HG02840 (cell line): ENCODE measurements at regions not wholly inside any gene's neighbourhood (a gene's known extent, or its start where the extent isn't known, plus 50 kb on each side); places are given as distances from the start of the nearest gene placed in this dataset.
"Not testable (repeated sequence)": the region's sequence is repeated elsewhere in the genome, so short reads cannot be mapped to it uniquely, and the experiment has no call there.

Experiments used
- ATAC-seq: cut with Tn5 transposase; IDR thresholded peaks from one replicate; pipeline ENCODE4 v1.9.1; 2021; ENCODE audit warnings: mild to moderate bottlenecking, moderate library complexity, moderate number of reproducible peaks; ENCODE audit not compliant: unreplicated experiment, low FRiP score

DNA sequence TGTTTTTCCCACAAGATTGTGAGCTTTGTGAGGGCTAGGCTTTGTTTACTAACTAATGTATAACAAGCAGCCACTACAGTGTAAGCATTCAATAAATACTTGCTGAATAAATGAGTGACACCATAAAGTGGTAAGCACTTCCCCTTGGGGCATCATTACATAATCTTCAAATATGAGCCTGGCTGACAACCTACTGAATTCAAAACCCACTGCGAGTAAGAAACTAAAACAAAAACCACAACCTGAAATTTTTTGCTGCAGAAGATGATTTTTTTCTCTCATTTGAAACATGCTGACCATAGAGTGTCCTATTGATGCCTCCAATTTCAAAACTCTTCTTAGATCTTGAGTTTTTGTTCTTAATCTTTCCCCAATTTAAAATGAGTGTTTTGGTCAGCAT is 331.3 kb upstream of the CCNG1 start:
- no peak for ATAC-seq

- ATAC-seq: no peak
Observed at GRCh38 chr5:163108351-163108750, 329.0 kb upstream of the CCNG1 start.

DNA sequence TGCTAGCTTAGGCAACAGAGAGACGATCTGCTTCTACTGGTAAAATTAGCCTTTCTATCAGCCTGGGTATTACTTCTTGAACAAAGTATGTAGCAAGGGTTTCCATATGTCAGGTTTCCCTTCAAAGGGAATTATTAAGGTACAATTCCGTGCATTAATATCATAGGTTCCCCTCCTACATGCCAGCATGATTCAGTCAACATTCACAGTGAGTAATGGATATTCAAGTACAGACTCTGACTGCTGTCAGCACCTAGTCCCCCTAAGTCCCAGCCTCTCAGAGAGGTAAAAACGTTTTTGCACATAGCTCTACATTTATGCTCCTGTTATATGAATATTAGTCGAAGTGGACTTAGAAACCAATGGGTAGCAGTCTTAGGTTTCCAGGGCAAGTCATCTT is 322.4 kb upstream of the CCNG1 start:
- ATAC-seq: no peak

GRCh38 chr5:163116618-163117017 is 320.8 kb upstream of the CCNG1 start:
- ATAC-seq: not testable (repeated sequence)

DNA sequence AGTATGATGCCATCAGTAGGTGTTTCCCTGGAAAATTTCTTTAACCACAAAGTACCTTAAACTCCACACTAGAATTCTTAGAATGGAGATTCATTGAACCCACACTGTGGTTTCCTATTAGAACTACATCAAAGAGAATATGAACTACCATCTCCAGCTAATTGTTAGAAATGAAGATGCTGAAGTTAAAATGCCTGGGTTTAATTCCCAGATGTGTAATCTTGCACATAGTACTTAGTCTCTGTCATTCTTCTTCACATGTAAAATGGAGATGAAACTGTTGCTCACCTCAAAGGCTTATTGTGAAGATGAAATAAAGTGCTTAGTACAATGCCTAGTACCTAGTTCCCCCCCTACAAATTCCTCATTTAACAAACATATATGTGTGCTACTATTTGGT is 303.3 kb upstream of the CCNG1 start:
- ATAC-seq: no peak

- no peak for ATAC-seq
Observed at GRCh38 chr5:163135849-163136248, 301.5 kb upstream of the CCNG1 start.

- ATAC-seq: no peak
Observed at GRCh38 chr5:163161512-163161911, 275.9 kb upstream of the CCNG1 start.

DNA sequence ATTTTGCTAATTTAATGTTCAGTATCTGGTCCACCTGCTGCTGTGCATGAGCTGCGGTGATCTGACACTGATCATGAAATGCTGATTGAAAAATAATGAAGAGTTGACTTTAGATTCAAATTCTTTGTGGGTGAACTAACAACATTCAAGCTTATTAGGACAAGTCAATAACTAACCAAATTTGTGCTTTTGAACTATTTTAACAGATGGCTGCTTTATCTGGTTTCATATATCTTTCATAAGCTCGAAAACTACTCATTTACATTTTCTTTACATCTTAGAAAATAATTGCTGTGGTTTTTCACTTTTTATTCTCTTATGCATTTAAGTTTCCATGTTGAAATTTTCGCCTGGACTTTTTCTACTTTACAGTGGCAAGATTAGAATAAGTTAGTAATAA is 274.8 kb upstream of the CCNG1 start:
- ATAC-seq: no peak

GRCh38 chr5:163163858-163164257 is 273.5 kb upstream of the CCNG1 start:
- ATAC-seq: no peak

DNA sequence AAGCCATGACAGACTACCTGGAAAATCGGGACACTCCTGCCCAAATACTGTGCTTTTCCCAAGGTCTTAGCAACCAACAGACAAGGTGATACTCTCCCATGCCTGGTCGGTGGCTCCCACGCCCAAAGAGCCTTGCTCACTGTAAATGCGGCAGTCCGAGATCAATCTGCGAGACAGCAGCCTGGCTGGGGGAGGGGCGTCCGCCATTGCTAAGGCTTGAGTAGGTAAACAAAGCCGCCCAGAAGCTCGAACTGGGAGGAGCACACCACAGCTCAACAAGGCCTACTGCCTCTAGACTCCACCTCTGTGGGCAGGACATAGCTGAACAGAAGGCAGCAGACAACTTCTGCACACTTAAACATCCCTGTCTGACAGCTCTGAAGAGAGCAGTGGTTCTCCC is 272.1 kb upstream of the CCNG1 start:
- ATAC-seq: no peak

DNA sequence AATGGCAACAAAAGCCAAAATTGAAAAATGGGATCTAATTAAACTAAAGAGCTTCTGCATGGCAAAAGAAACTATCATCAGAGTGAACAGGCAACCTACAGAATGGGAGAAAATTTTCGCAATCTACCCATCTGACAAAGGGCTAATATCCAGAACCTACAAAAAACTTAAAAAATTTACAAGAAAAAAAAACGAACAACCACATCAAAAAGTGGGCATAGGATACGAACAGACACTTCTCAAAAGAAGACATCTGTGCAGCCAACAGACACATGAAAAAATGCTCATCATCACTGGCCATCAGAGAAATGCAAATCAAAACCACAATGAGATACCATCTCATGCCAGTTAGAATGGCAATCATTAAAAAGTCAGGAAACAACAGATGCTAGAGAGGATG is 267.2 kb upstream of the CCNG1 start:
- ATAC-seq: not testable (repeated sequence)

DNA sequence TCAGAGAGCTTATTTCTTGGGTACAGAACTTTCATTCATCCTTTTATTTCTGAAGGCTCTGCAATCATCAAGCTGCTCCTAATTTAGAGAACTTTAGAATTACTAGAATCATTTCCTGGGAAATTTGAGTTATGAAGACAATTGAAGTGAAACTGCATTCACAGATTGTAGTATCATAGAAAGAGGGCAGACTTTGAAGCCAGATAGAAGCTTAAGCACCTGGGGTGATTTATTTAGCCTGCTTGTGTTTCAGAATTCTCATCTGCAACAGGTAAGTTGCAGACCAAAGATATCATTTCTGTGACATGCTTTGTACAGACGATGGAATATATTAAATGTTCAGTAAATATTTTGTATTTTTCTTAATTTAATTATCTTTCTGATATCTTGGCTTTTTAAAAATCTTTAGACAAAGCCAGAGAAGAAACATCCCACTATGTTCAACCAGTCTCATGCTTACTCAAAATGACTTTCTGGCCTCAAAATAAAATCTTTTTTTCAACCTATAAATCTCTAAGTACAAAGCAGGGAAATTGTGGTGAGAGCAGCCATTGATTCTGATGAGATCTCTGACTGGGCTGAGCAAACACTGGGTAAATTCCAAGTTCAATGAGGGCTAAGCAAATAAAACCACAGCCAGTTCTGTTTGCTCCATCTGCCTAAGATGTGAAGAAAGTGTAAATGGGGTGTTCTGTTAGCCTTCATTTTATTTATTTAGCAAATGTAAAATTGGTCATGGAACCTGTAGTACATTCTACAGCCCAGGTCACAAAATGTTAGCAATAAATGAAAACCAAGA is 264.7 kb upstream of the CCNG1 start:
- no peak for ATAC-seq

DNA sequence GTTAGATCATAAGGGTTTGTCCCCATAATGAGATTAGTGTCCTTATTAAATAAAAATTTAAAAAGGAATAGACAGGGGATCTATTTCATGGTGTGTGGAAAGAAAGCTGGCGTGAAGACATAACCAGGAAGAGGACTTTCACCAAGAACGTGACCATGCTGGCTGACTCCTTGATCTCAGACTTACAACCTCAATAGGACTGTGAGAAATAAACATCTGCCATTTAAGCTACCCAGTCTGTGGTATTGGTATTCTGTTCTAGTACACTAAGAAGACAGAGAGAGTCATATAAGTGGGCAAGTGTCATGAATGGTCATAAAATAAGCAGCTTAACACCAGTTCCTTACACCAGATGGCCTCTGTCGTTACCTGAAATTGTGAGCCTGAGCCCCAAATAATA is 259.4 kb upstream of the CCNG1 start:
- no peak for ATAC-seq

GRCh38 chr5:163185315-163185714 is 252.1 kb upstream of the CCNG1 start:
- ATAC-seq: no peak

GRCh38 chr5:163189023-163189553 is 248.3 kb upstream of the CCNG1 start:
- no peak for ATAC-seq

GRCh38 chr5:163190283-163190682 is 247.1 kb upstream of the CCNG1 start:
- peak; percentile 59 for ATAC-seq

- no peak for ATAC-seq
Observed at GRCh38 chr5:163190784-163191183, 246.6 kb upstream of the CCNG1 start.

DNA sequence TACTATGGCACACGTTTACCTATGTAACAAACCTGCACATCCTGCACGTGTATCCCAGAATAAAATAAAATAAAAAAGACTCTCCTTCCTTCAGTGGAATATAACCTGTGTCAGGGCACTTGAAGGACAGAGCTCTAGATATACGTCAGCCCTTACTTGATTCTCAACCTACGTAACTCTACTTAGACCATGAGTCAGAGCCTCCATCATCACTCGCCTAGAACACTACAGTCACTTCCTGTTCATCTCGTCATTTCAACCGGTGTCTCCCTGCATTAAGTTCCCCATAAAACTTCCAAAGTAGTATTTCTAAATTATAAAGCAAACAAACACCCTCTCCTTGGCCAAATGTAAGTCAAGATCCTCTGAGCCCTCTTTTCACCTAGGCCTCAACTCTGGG is 243.5 kb upstream of the CCNG1 start:
- no peak for ATAC-seq

GRCh38 chr5:163205645-163206044 is 231.8 kb upstream of the CCNG1 start:
- ATAC-seq: no peak

DNA sequence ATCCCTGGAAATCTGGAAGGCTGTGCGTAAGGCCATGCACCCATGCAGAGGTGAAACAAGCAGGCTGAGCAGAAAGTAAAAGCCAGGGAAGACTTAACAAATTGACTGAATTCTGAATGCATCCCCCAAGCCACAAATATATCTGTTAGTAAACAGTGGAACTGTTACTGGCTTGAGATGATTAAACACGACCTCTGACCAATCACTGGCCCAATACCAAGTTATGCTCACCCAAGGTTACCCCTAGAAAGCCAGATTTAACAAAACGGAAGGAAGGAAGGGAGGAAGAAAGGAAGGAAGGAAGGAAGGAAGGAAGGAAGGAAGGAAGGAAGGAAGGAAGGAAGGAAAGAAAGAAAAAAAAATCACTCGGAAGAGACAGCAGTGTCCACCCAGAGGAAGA is 215.8 kb upstream of the CCNG1 start:
- no peak for ATAC-seq

DNA sequence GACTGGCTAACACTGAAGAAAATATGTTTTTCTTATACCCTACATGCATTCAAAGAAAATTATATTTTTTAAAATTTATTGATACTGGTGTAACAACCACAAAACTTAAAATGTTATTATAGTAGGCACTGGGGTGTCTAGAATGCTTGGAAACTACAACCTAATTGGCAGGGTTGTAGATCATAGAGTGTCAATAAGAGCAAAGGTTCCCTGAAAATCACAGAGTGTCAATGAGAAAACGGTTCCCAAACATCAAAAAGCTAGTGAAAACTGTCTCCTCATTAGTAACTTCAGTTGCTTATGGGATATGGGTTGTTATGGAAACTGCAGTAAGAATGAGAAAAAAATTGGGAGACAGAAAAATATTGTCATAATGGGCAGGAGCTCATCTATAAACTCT is 214.4 kb upstream of the CCNG1 start:
- ATAC-seq: no peak

- no peak for ATAC-seq
Observed at GRCh38 chr5:163244445-163244987, 192.9 kb upstream of the CCNG1 start.
